SK-N-MC (cell line): ENCODE measurements at regions not wholly inside any gene's neighbourhood (a gene's known extent, or its start where the extent isn't known, plus 50 kb on each side); places are given as distances from the start of the nearest gene placed in this dataset.

Source experiments
- EZH2 ChIP-seq: fragments of 200-600 bp; sonication (generic); IDR thresholded peaks from one replicate; pipeline ENCODE4 v1.6.1; 2017; ENCODE audit warnings: antibody characterized with exemption
- POLR2AphosphoS5 ChIP-seq: IDR thresholded peaks from 2 replicates; pipeline ENCODE4 v1.6.1; 2012; ENCODE audit warnings: mild to moderate bottlenecking, low read depth, low read length, borderline replicate concordance

DNA sequence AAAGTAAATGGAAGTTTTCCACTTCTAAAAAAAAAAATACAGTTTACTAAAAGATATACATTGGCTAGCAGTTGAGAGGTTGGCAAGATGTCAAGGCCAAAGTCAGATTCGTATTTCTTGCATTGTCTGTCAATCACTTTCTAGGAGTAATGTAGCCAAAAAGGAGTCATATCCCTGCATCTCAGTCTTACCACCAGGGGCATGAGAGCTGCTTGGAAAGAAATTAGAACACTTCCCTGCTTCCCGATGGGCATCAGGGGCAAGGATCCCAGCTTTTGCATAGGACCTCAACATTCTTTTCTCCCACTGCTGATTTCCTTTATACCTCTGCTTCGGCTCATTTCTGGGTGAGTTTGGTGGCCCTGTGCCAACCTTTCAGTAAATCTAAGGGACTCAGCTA lies 581.0 kb upstream of the MAP3K7 start:
- no peak for TF ChIP-seq EZH2
- no peak for TF ChIP-seq POLR2AphosphoS5
